Spleen (tissue), 7 donors: ENCODE measurements at regions not wholly inside any gene's neighbourhood (a gene's known extent, or its start where the extent isn't known, plus 50 kb on each side); places are given as distances from the start of the nearest gene placed in this dataset.
"Not testable (repeated sequence)": the region's sequence is repeated elsewhere in the genome, so short reads cannot be mapped to it uniquely, and the experiment has no call there.

Source experiments
- POLR2AphosphoS5 ChIP-seq, 3 donors: sonication (generic); formaldehyde crosslinking; IDR thresholded peaks; one replicate each; pipeline ENCODE4 v1.5.1; 2017; ENCODE audit warnings: antibody characterized with exemption in 3 of 3
- TF ChIP-seq, protein P1 (sequence below), 11 experiments: fragments of 200-600 bp in 7 of 11; fragments of 450-650 bp in 4 of 11; sonication (generic) in 4 of 11; IDR thresholded peaks in 8 of 11; conservative IDR thresholded peaks in 3 of 11; 1 replicate in 7 of 11; 2 replicates in 4 of 11; pipeline versions ENCODE4 v1.4.0 to v1.8.0; 2016 to 2021; ENCODE audit warnings: antibody characterized with exemption in 11 of 11, inconsistent platforms in 4 of 11, mild to moderate bottlenecking in 1 of 11
- donor health status: DM: no; HTN: no; CAD: no; lungs with moderate emphysema.
- donor health status: DM: no; HTN: no; CAD: no.
- donor health status: DM: no; HTN: no; CAD: no.

DNA sequence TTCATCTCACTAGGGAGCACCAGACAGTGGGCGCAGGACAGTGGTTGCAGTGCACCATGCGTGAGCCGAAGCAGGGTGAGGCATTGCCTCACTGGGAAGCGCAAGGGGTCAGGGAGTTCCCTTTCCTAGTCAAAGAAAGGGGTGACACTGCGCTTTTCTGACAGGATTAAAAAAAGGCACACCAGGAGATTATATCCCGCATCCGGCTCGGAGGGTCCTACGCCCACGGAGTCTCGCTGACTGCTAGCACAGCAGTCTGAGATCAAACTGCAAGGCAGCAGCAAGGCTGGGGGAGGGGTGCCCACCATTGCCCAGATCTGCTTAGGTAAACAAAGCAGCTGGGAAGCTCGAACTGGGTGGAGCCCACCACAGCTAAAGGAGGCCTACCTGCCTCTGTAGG is 1416.7 kb upstream of the C9orf72 start:
- TF ChIP-seq, protein P1, sequence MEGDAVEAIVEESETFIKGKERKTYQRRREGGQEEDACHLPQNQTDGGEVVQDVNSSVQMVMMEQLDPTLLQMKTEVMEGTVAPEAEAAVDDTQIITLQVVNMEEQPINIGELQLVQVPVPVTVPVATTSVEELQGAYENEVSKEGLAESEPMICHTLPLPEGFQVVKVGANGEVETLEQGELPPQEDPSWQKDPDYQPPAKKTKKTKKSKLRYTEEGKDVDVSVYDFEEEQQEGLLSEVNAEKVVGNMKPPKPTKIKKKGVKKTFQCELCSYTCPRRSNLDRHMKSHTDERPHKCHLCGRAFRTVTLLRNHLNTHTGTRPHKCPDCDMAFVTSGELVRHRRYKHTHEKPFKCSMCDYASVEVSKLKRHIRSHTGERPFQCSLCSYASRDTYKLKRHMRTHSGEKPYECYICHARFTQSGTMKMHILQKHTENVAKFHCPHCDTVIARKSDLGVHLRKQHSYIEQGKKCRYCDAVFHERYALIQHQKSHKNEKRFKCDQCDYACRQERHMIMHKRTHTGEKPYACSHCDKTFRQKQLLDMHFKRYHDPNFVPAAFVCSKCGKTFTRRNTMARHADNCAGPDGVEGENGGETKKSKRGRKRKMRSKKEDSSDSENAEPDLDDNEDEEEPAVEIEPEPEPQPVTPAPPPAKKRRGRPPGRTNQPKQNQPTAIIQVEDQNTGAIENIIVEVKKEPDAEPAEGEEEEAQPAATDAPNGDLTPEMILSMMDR (IDR thresholded peaks at IDR 0.05 in 8 of 11, conservative IDR thresholded peaks at IDR 0.05 in 3 of 11) = not testable (repeated sequence)
- TF ChIP-seq POLR2AphosphoS5 (IDR thresholded peaks at IDR 0.05) = not testable (repeated sequence)
